A673 (cell line): ENCODE measurements at regions not wholly inside any gene's neighbourhood (a gene's known extent, or its start where the extent isn't known, plus 50 kb on each side); places are given as distances from the start of the nearest gene placed in this dataset.

Source experiments
- EZH2 ChIP-seq: fragments of 200-600 bp; sonication (generic); IDR thresholded peaks from 2 replicates; pipeline ENCODE4 v1.6.1; 2017; ENCODE audit warnings: borderline replicate concordance, low read depth, mild to moderate bottlenecking, mixed read lengths, antibody characterized with exemption, low read length; ENCODE audit not compliant: poor library complexity, severe bottlenecking
- TF ChIP-seq, protein P1 (sequence below): fragments of 300-800, 200-600 bp; sonication (generic); conservative IDR thresholded peaks from 2 replicates; pipeline ENCODE4 v1.5.1; 2017; ENCODE audit warnings: low read depth, mild to moderate bottlenecking, antibody characterized with exemption, low read length, moderate library complexity, mixed read lengths

DNA sequence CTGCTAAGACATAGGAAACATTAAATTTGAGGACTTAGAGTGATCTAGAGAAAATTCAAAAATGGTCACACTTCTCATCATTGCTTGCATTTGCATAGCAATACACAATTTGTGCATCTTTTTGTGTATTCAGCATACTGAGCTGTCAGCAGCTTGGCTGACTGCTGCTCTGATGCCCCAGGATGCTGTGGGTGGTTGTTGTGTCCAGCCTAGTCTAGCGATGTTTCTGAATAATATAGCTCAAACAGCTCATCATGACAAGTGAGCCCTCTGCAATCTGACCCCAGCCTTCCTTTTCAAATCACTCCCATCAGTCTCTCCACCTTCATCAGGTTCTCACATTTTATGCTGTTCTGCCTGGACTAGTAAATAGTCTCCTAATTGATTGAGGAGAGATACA lies 483.7 kb upstream of the SPHKAP start:
- TF ChIP-seq, protein P1, sequence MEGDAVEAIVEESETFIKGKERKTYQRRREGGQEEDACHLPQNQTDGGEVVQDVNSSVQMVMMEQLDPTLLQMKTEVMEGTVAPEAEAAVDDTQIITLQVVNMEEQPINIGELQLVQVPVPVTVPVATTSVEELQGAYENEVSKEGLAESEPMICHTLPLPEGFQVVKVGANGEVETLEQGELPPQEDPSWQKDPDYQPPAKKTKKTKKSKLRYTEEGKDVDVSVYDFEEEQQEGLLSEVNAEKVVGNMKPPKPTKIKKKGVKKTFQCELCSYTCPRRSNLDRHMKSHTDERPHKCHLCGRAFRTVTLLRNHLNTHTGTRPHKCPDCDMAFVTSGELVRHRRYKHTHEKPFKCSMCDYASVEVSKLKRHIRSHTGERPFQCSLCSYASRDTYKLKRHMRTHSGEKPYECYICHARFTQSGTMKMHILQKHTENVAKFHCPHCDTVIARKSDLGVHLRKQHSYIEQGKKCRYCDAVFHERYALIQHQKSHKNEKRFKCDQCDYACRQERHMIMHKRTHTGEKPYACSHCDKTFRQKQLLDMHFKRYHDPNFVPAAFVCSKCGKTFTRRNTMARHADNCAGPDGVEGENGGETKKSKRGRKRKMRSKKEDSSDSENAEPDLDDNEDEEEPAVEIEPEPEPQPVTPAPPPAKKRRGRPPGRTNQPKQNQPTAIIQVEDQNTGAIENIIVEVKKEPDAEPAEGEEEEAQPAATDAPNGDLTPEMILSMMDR, result no peak
- TF ChIP-seq EZH2, result no peak
